ENCODE measurements at regions not wholly inside any gene's neighbourhood (a gene's known extent, or its start where the extent isn't known, plus 50 kb on each side); places are given as distances from the start of the nearest gene placed in this dataset.

GRCh38 chr1:5577255-5578040 is 414.8 kb downstream of the NPHP4 start:
- TF ChIP-seq REST (IDR thresholded peaks at IDR 0.05; ENCODE audit: insufficient read depth in 1 of 2, low read depth in 2 of 2, low read length in 2 of 2), result no peak
- TF ChIP-seq POLR2AphosphoS5 (IDR thresholded peaks at IDR 0.05; ENCODE audit: low read depth, low read length), result no peak
- TF ChIP-seq SIN3A (IDR thresholded peaks at IDR 0.05; ENCODE audit: borderline replicate concordance, insufficient read depth, low read length), result no peak
- no peak for TF ChIP-seq FOXP2 (optimal IDR thresholded peaks at IDR 0.05; ENCODE audit: borderline replicate concordance, extremely low read depth, extremely low read length, insufficient read depth)
- no peak for TF ChIP-seq TAF1 (IDR thresholded peaks at IDR 0.05; ENCODE audit: borderline replicate concordance, insufficient read depth, low read length)

GRCh38 chr1:5576673-5577065 is 415.6 kb downstream of the NPHP4 start:
- TF ChIP-seq POLR2AphosphoS5 (IDR thresholded peaks at IDR 0.05; ENCODE audit: low read depth, low read length) (no peak), FOXP2 (optimal IDR thresholded peaks at IDR 0.05; ENCODE audit: borderline replicate concordance, extremely low read depth, extremely low read length, insufficient read depth) (no peak)

- no peak for TF ChIP-seq REST (IDR thresholded peaks at IDR 0.05; ENCODE audit: insufficient read depth in 1 of 2, low read depth in 2 of 2, low read length in 2 of 2)
- no peak for TF ChIP-seq TAF1 (IDR thresholded peaks at IDR 0.05; ENCODE audit: borderline replicate concordance, insufficient read depth, low read length)
Measured at GRCh38 chr1:5576011-5576672, 416.1 kb downstream of the NPHP4 start.

DNA sequence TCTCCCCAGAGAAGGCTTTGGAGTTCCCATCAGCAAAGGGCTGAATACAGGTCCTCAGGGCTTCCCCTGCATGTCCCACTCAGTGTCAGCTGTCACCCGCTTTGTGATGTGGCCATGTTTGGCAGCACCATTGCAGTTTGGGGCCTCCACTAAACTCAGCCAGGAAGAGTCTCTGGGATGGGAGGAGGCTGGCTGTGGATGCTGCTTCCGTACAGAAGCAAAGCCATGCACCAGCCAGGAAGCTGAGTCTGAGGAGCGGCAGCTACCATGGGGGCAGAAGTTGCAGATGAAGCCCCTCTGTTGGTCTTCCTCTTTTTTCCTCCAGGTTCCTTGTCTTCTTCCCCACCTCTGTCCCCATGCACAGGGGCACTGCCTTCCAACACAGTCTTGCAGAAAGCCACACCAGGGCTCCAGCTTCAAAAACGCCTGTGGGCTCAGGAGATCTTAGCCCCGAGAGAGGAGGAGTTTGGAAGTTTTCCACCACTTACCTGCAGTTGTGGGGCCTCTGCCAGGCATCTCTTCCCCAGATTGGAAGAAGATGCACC is 416.8 kb downstream of the NPHP4 start:
- TF ChIP-seq POLR2AphosphoS5 (IDR thresholded peaks at IDR 0.05; ENCODE audit: low read depth, low read length), result no peak
- TF ChIP-seq FOXP2 (optimal IDR thresholded peaks at IDR 0.05; ENCODE audit: borderline replicate concordance, extremely low read depth, extremely low read length, insufficient read depth), result no peak
- no peak for TF ChIP-seq TAF1 (IDR thresholded peaks at IDR 0.05; ENCODE audit: borderline replicate concordance, insufficient read depth, low read length)

DNA sequence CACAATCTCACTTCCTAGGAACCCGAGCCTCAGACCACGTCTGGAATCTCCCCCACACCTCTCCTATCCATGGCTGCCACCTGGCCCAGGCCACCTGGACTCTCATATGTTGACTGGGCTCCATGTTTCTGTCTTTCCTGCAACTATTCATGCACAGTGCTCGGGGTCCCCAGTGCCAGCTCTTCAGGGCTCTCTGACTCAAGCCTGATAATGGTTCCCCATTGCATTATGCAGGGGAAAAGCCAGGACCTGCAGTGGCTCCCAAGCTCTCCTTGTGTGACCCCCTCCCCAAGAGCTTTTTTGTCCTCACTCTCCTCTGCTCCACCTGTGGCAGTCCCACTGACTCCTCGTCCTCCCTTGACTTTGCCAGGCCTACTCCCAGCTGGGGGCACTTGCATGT is 417.6 kb downstream of the NPHP4 start:
- no peak for TF ChIP-seq SIN3A (IDR thresholded peaks at IDR 0.05; ENCODE audit: borderline replicate concordance, insufficient read depth, low read length)
- TF ChIP-seq REST (IDR thresholded peaks at IDR 0.05; ENCODE audit: insufficient read depth in 1 of 2, low read depth in 2 of 2, low read length in 2 of 2), result no peak
- TF ChIP-seq POLR2AphosphoS5 (IDR thresholded peaks at IDR 0.05; ENCODE audit: low read depth, low read length), result no peak
- TF ChIP-seq FOXP2 (optimal IDR thresholded peaks at IDR 0.05; ENCODE audit: borderline replicate concordance, extremely low read depth, extremely low read length, insufficient read depth), result no peak
- TF ChIP-seq TAF1 (IDR thresholded peaks at IDR 0.05; ENCODE audit: borderline replicate concordance, insufficient read depth, low read length), result no peak

GRCh38 chr1:5572794-5573193 is 419.4 kb downstream of the NPHP4 start:
- TF ChIP-seq REST (IDR thresholded peaks at IDR 0.05; ENCODE audit: insufficient read depth in 1 of 2, low read depth in 2 of 2, low read length in 2 of 2), result no peak
- no peak for TF ChIP-seq SIN3A (IDR thresholded peaks at IDR 0.05; ENCODE audit: borderline replicate concordance, insufficient read depth, low read length)
- TF ChIP-seq FOXP2 (optimal IDR thresholded peaks at IDR 0.05; ENCODE audit: borderline replicate concordance, extremely low read depth, extremely low read length, insufficient read depth), result no peak
- no peak for TF ChIP-seq POLR2AphosphoS5 (IDR thresholded peaks at IDR 0.05; ENCODE audit: low read depth, low read length)
- TF ChIP-seq TAF1 (IDR thresholded peaks at IDR 0.05; ENCODE audit: borderline replicate concordance, insufficient read depth, low read length), result no peak

All from PFSK-1 (cell line).